Trophoblast cell (in vitro differentiated cells and primary cell): ENCODE measurements at regions not wholly inside any gene's neighbourhood (a gene's known extent, or its start where the extent isn't known, plus 50 kb on each side); places are given as distances from the start of the nearest gene placed in this dataset.
"Not testable (repeated sequence)": the region's sequence is repeated elsewhere in the genome, so short reads cannot be mapped to it uniquely, and the experiment has no call there.

Source experiments
- DNase-seq, 2 donors: peaks; one replicate each; pipeline ENCODE4 v3.0.0-alpha.2; 2016
- H2AFZ ChIP-seq: 2 replicates; pipeline ENCODE4 v1.6.1; 2013; ENCODE audit warnings: low read length, moderate library complexity, mild to moderate bottlenecking; ENCODE audit not compliant: insufficient read depth, poor library complexity
- H2AK5ac ChIP-seq: 2 replicates; pipeline ENCODE4 v1.6.1; 2013; ENCODE audit warnings: mild to moderate bottlenecking, low read length
- H2BK120ac ChIP-seq: 2 replicates; pipeline ENCODE4 v1.6.1; 2013; ENCODE audit warnings: low read length, mild to moderate bottlenecking, moderate library complexity; ENCODE audit not compliant: insufficient read depth, poor library complexity
- H2BK12ac ChIP-seq: 2 replicates; pipeline ENCODE4 v1.6.1; 2013; ENCODE audit warnings: mild to moderate bottlenecking, low read length, moderate library complexity
- H2BK5ac ChIP-seq: 2 replicates; pipeline ENCODE4 v1.6.1; 2013; ENCODE audit warnings: low read length, low read depth, moderate library complexity, mild to moderate bottlenecking; ENCODE audit not compliant: poor library complexity
- H3K14ac ChIP-seq: 2 replicates; pipeline ENCODE4 v1.6.1; 2013; ENCODE audit warnings: mild to moderate bottlenecking, low read length
- H3K18ac ChIP-seq: 2 replicates; pipeline ENCODE4 v1.6.1; 2013; ENCODE audit warnings: mild to moderate bottlenecking, low read length
- H3K23ac ChIP-seq: 2 replicates; pipeline ENCODE4 v1.6.1; 2013; ENCODE audit warnings: low read length
- H3K27ac ChIP-seq: 2 replicates; pipeline ENCODE4 v1.5.1; 2013; ENCODE audit warnings: low read depth, mild to moderate bottlenecking, inconsistent platforms, low read length, moderate library complexity
- H3K27me3 ChIP-seq: 2 replicates; pipeline ENCODE4 v1.6.1; 2013; ENCODE audit warnings: inconsistent platforms, mild to moderate bottlenecking, low read length, moderate library complexity; ENCODE audit not compliant: insufficient read depth
- H3K36me3 ChIP-seq, 2 experiments: 1 replicate in 1 of 2; 2 replicates in 1 of 2; pipeline ENCODE4 v1.6.1; 2013; ENCODE audit warnings: low read length in 2 of 2, mild to moderate bottlenecking in 2 of 2, moderate library complexity in 1 of 2; ENCODE audit not compliant: insufficient read depth in 2 of 2, control insufficient read depth in 1 of 2
- H3K4ac ChIP-seq: 2 replicates; pipeline ENCODE4 v1.6.1; 2013; ENCODE audit warnings: low read depth, mild to moderate bottlenecking, low read length, moderate library complexity
- H3K4me1 ChIP-seq, 2 experiments: 1 replicate in 1 of 2; 2 replicates in 1 of 2; pipeline ENCODE4 v1.6.1; 2013; ENCODE audit warnings: low read length in 2 of 2, mild to moderate bottlenecking in 2 of 2, moderate library complexity in 1 of 2; ENCODE audit not compliant: insufficient read depth in 2 of 2, control insufficient read depth in 1 of 2
- H3K4me2 ChIP-seq: 2 replicates; pipeline ENCODE4 v1.6.1; 2013; ENCODE audit warnings: inconsistent platforms, mild to moderate bottlenecking, low read length, moderate library complexity
- H3K4me3 ChIP-seq: 2 replicates; pipeline ENCODE4 v1.5.1; 2013; ENCODE audit warnings: mild to moderate bottlenecking, low read depth, low read length, inconsistent platforms
- H3K79me1 ChIP-seq: one replicate; pipeline ENCODE4 v1.6.1; 2013; ENCODE audit warnings: low read length
- H3K79me2 ChIP-seq: 2 replicates; pipeline ENCODE4 v1.6.1; 2013; ENCODE audit warnings: low read length, mild to moderate bottlenecking; ENCODE audit not compliant: control insufficient read depth, insufficient read depth, poor library complexity
- H3K9ac ChIP-seq: 2 replicates; pipeline ENCODE4 v1.6.1; 2013; ENCODE audit warnings: mild to moderate bottlenecking, low read length
- H3K9me3 ChIP-seq: 2 replicates; pipeline ENCODE4 v1.6.1; 2013; ENCODE audit warnings: low read depth, mild to moderate bottlenecking, control low read depth, inconsistent platforms, low read length; ENCODE audit not compliant: insufficient read depth
- H4K12ac ChIP-seq: 2 replicates; pipeline ENCODE4 v1.6.1; 2013; ENCODE audit warnings: low read depth, mild to moderate bottlenecking, low read length, moderate library complexity
- H4K8ac ChIP-seq: 2 replicates; pipeline ENCODE4 v1.6.1; 2013; ENCODE audit warnings: low read depth, mild to moderate bottlenecking, low read length, moderate library complexity
- H4K91ac ChIP-seq: one replicate; pipeline ENCODE4 v1.6.1; 2013; ENCODE audit warnings: low read depth, mild to moderate bottlenecking, low read length, moderate library complexity
- WGBS: extraction: QIAGEN DNeasy Blood & Tissue Kit; methylation state at CpG from one replicate; pipeline ENCODE4 v1.1.7; 2013; ENCODE audit warnings: missing lambda C conversion rate; ENCODE audit not compliant: insufficient read length, insufficient coverage; ENCODE audit errors: extremely low coverage; 5-methylcytosine and 5-hydroxymethylcytosine counted together

- peaks cover 13% of the 10 kb centered on the region for H3K9me3 ChIP-seq
- not testable (repeated sequence) for H3K4me1 ChIP-seq, H4K12ac ChIP-seq, H2BK120ac ChIP-seq, H2AFZ ChIP-seq, H3K79me2 ChIP-seq, H3K27ac ChIP-seq, H3K14ac ChIP-seq, H3K4me3 ChIP-seq, H3K18ac ChIP-seq, H2BK5ac ChIP-seq, H3K79me1 ChIP-seq, H4K91ac ChIP-seq, H3K4me2 ChIP-seq, H3K9ac ChIP-seq, H3K36me3 ChIP-seq, H4K8ac ChIP-seq, H2BK12ac ChIP-seq, DNase-seq, H3K4ac ChIP-seq, H3K23ac ChIP-seq, H2AK5ac ChIP-seq
- peaks cover 15% of the 10 kb centered on the region for H3K27me3 ChIP-seq
- no CpG with 5 or more reads among the region's 7 CpGs for WGBS
Measured at GRCh38 chr2:91446915-91447314, 2755.4 kb downstream of the RPIA start.

GRCh38 chr2:91447508-91447907 is 2756.0 kb downstream of the RPIA start:
- not testable (repeated sequence) for H2BK12ac ChIP-seq, H4K12ac ChIP-seq, H3K9ac ChIP-seq, H3K14ac ChIP-seq, H3K36me3 ChIP-seq, DNase-seq, H4K8ac ChIP-seq, H3K79me1 ChIP-seq, H3K4me3 ChIP-seq, H2BK120ac ChIP-seq, H2AFZ ChIP-seq, H3K4me1 ChIP-seq, H4K91ac ChIP-seq, H3K79me2 ChIP-seq, H3K23ac ChIP-seq, H2AK5ac ChIP-seq, H3K4me2 ChIP-seq, H3K27ac ChIP-seq, H2BK5ac ChIP-seq, H3K27me3 ChIP-seq, H3K4ac ChIP-seq, H3K18ac ChIP-seq
- peaks cover 11% of the 10 kb centered on the region for H3K9me3 ChIP-seq
- no CpG with 5 or more reads among the region's 8 CpGs for WGBS

GRCh38 chr2:91462292-91462691 is 2770.8 kb downstream of the RPIA start:
- H3K9me3 ChIP-seq, H3K4me3 ChIP-seq, H4K8ac ChIP-seq, H2AK5ac ChIP-seq, DNase-seq, H3K14ac ChIP-seq, H3K4me1 ChIP-seq, H2BK120ac ChIP-seq, H2BK5ac ChIP-seq, H3K18ac ChIP-seq, H3K27me3 ChIP-seq, H3K27ac ChIP-seq, H3K9ac ChIP-seq, H3K23ac ChIP-seq, H3K79me1 ChIP-seq, H3K4ac ChIP-seq, H2BK12ac ChIP-seq, H3K36me3 ChIP-seq, H3K79me2 ChIP-seq, H3K4me2 ChIP-seq, H2AFZ ChIP-seq, H4K12ac ChIP-seq, H4K91ac ChIP-seq: not testable (repeated sequence)
- WGBS: no CpG with 5 or more reads among the region's 9 CpGs

- not testable (repeated sequence) for H2BK120ac ChIP-seq, H3K18ac ChIP-seq, H3K4me1 ChIP-seq, H3K79me2 ChIP-seq, H2AK5ac ChIP-seq, H2BK12ac ChIP-seq, H2BK5ac ChIP-seq, H3K36me3 ChIP-seq, H2AFZ ChIP-seq, H3K23ac ChIP-seq, H3K14ac ChIP-seq, H3K4ac ChIP-seq, H4K8ac ChIP-seq, H3K4me3 ChIP-seq, H3K27me3 ChIP-seq, H4K91ac ChIP-seq, H3K79me1 ChIP-seq, H4K12ac ChIP-seq, H3K4me2 ChIP-seq, DNase-seq, H3K9ac ChIP-seq, H3K27ac ChIP-seq, H3K9me3 ChIP-seq
- WGBS: no CpG with 5 or more reads among the region's 2 CpGs
Measured at GRCh38 chr2:91463007-91463406, 2771.5 kb downstream of the RPIA start.
